22Rv1 (cell line): ENCODE measurements at regions not wholly inside any gene's neighbourhood (a gene's known extent, or its start where the extent isn't known, plus 50 kb on each side); places are given as distances from the start of the nearest gene placed in this dataset.

ENCODE experiments used
- ZFX ChIP-seq: fragments of 450-650 bp; IDR thresholded peaks from 2 replicates; pipeline ENCODE4 v1.6.1; 2017; ENCODE audit warnings: antibody characterized with exemption, borderline replicate concordance
- TF ChIP-seq, protein P1 (sequence below): fragments of 450-650 bp; IDR thresholded peaks from 2 replicates; pipeline ENCODE4 v1.5.1; 2017; ENCODE audit warnings: mild to moderate bottlenecking

DNA sequence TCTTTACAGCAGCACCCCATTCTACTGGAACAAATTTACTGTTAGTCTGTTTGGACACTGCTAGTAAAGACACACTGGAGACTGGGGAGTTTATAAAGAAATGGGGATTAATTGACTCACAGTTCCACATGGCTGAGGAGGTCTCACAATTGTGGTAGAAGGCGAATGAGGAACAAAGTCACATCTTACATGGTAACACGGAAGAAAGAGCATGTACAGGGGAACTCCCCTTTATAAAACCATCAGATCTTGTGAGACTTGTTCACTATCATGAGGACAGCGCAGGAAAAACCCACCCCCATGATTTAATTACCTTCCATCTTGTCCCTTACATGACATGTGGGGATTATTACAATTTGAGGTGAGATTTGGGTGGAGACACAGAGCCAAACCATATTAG lies 1204.2 kb downstream of the SLITRK1 start:
- TF ChIP-seq, protein P1, sequence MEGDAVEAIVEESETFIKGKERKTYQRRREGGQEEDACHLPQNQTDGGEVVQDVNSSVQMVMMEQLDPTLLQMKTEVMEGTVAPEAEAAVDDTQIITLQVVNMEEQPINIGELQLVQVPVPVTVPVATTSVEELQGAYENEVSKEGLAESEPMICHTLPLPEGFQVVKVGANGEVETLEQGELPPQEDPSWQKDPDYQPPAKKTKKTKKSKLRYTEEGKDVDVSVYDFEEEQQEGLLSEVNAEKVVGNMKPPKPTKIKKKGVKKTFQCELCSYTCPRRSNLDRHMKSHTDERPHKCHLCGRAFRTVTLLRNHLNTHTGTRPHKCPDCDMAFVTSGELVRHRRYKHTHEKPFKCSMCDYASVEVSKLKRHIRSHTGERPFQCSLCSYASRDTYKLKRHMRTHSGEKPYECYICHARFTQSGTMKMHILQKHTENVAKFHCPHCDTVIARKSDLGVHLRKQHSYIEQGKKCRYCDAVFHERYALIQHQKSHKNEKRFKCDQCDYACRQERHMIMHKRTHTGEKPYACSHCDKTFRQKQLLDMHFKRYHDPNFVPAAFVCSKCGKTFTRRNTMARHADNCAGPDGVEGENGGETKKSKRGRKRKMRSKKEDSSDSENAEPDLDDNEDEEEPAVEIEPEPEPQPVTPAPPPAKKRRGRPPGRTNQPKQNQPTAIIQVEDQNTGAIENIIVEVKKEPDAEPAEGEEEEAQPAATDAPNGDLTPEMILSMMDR: no peak
- no peak for TF ChIP-seq ZFX
